ENCODE measurements at regions not wholly inside any gene's neighbourhood (a gene's known extent, or its start where the extent isn't known, plus 50 kb on each side); places are given as distances from the start of the nearest gene placed in this dataset.

GRCh38 chr9:23172979-23173637 is 652.9 kb downstream of the ELAVL2 start:
- H3K4me2 ChIP-seq (ENCODE audit: control insufficient read depth, extremely low read depth, insufficient read depth, low read depth, low read length) = no peak overlapping the region
- H3K4me3 ChIP-seq (ENCODE audit: control insufficient read depth in 2 of 3, extremely low read depth in 1 of 3, insufficient read depth in 2 of 3, low read depth in 1 of 3, low read length in 3 of 3) = no peak overlapping the region
- dilution Hi-C loops (cut with MboI; ENCODE audit: extremely low pct_ligation_motif_present, low sequenced_read_pairs) = no loop called here
- H3K36me3 ChIP-seq (ENCODE audit: control insufficient read depth in 2 of 2, extremely low read depth in 1 of 2, insufficient read depth in 2 of 2, low read length in 2 of 2) = no peaks in the 10 kb centered on the region
- no peak overlapping the region for H2AFZ ChIP-seq (ENCODE audit: control insufficient read depth, low read length)
- no peaks in the 10 kb centered on the region for H3K9me1 ChIP-seq (ENCODE audit: control insufficient read depth, extremely low read depth, insufficient read depth, low read length)
- H3K79me2 ChIP-seq (ENCODE audit: control insufficient read depth, insufficient read depth, low read length) = no peaks in the 10 kb centered on the region
- no peak for DNase-seq (ENCODE audit: low read depth, low spot score)
- H4K20me1 ChIP-seq (ENCODE audit: control insufficient read depth, extremely low read depth, insufficient read depth, low read length) = no peaks in the 10 kb centered on the region
- no peaks in the 10 kb centered on the region for H3K27me3 ChIP-seq (ENCODE audit: control insufficient read depth, extremely low read depth, insufficient read depth, low read length)
- no peaks in the 10 kb centered on the region for H3K4me1 ChIP-seq (ENCODE audit: control insufficient read depth, extremely low read depth, insufficient read depth, low read length)
- H3K9ac ChIP-seq (ENCODE audit: control insufficient read depth, extremely low read depth, insufficient read depth, low read length) = no peak overlapping the region
- H3K9me3 ChIP-seq (ENCODE audit: control insufficient read depth, low read depth, low read length) = no peaks in the 10 kb centered on the region
- TF ChIP-seq EZH2 (IDR thresholded peaks at IDR 0.05; ENCODE audit: low read length) = no peak
- TF ChIP-seq CTCF (optimal IDR thresholded peaks at IDR 0.05 in 1 of 3, IDR thresholded peaks at IDR 0.05 in 1 of 3, conservative IDR thresholded peaks at IDR 0.05 in 1 of 3; ENCODE audit: extremely low read depth in 1 of 3, insufficient read depth in 2 of 3, low read length in 3 of 3) = no peak
- H3K27ac ChIP-seq (ENCODE audit: control insufficient read depth, insufficient read depth, low read length) = no peak overlapping the region
- FAIRE-seq = no peak

DNA sequence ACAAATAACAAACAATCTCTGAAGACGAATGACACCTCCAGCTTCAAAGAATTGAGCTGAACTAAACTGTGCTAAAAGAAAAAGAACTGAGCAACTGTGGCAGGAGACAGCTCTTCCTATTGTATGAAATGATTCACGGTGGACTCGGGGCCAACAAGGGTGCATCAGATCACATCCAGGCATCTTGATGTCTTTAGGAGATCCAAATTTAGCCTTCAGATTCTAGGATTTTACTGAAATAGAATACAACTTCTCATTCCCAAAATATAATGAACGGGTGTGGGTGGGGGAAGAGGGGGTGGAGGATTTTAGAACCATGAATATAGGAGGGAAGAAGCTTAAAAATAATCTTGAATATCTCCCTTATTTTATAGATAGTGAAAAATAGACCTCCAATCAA is 631.8 kb downstream of the ELAVL2 start:
- H3K27me3 ChIP-seq (ENCODE audit: control insufficient read depth, extremely low read depth, insufficient read depth, low read length) = no peaks in the 10 kb centered on the region
- H3K79me2 ChIP-seq (ENCODE audit: control insufficient read depth, insufficient read depth, low read length) = no peaks in the 10 kb centered on the region
- no peaks in the 10 kb centered on the region for H3K9me1 ChIP-seq (ENCODE audit: control insufficient read depth, extremely low read depth, insufficient read depth, low read length)
- FAIRE-seq (no peak), DNase-seq (ENCODE audit: low read depth, low spot score) (no peak)
- no peak overlapping the region for H3K4me3 ChIP-seq (ENCODE audit: control insufficient read depth in 2 of 3, extremely low read depth in 1 of 3, insufficient read depth in 2 of 3, low read depth in 1 of 3, low read length in 3 of 3)
- H3K36me3 ChIP-seq (ENCODE audit: control insufficient read depth in 2 of 2, extremely low read depth in 1 of 2, insufficient read depth in 2 of 2, low read length in 2 of 2) = no peaks in the 10 kb centered on the region
- H3K9me3 ChIP-seq (ENCODE audit: control insufficient read depth, low read depth, low read length) = no peaks in the 10 kb centered on the region
- H2AFZ ChIP-seq (ENCODE audit: control insufficient read depth, low read length) = no peak overlapping the region
- H3K4me1 ChIP-seq (ENCODE audit: control insufficient read depth, extremely low read depth, insufficient read depth, low read length) = no peaks in the 10 kb centered on the region
- dilution Hi-C loops (cut with MboI; ENCODE audit: extremely low pct_ligation_motif_present, low sequenced_read_pairs) = no loop called here
- H3K9ac ChIP-seq (ENCODE audit: control insufficient read depth, extremely low read depth, insufficient read depth, low read length) = no peak overlapping the region
- no peak for TF ChIP-seq CTCF (optimal IDR thresholded peaks at IDR 0.05 in 1 of 3, IDR thresholded peaks at IDR 0.05 in 1 of 3, conservative IDR thresholded peaks at IDR 0.05 in 1 of 3; ENCODE audit: extremely low read depth in 1 of 3, insufficient read depth in 2 of 3, low read length in 3 of 3)
- no peak overlapping the region for H3K4me2 ChIP-seq (ENCODE audit: control insufficient read depth, extremely low read depth, insufficient read depth, low read depth, low read length)
- no peak overlapping the region for H3K27ac ChIP-seq (ENCODE audit: control insufficient read depth, insufficient read depth, low read length)
- H4K20me1 ChIP-seq (ENCODE audit: control insufficient read depth, extremely low read depth, insufficient read depth, low read length) = no peaks in the 10 kb centered on the region
